H1 (cell line): ENCODE measurements at regions not wholly inside any gene's neighbourhood (a gene's known extent, or its start where the extent isn't known, plus 50 kb on each side); places are given as distances from the start of the nearest gene placed in this dataset.

Experiments used
- CTCF ChIA-PET: fragments of 300-600 bp; sonication (Branson Sonifier 250); formaldehyde crosslinking; loops from one replicate; lab custom pipeline; 2021; ENCODE audit not compliant: partially characterized antibody; lab: Charles Lee
- POLR2A ChIA-PET: fragments of 300-600 bp; sonication (Branson Sonifier 250); formaldehyde crosslinking; loops from one replicate; lab custom pipeline; 2021; ENCODE audit warnings: inconsistent platforms; ENCODE audit not compliant: partially characterized antibody; lab: Charles Lee
- DNase-seq, 2 experiments: peaks; one replicate each; pipeline versions ENCODE4 v3.0.0 to v3.0.0-alpha.2; 2010 to 2022; ENCODE audit warnings: low spot score in 2 of 2, low read depth in 1 of 2, mixed read lengths in 1 of 2
- FAIRE-seq: peaks from 2 replicates; lab custom pipeline; 2011; peaks lifted over from hg19 to GRCh38; lab: Jason Lieb, UNC
- H2AFZ ChIP-seq: 2 replicates; pipeline ENCODE4 v1.8.1; 2012; ENCODE audit warnings: low read length, inconsistent platforms
- H2AK5ac ChIP-seq: 2 replicates; pipeline ENCODE4 v1.6.1; 2013; ENCODE audit warnings: low read depth, low read length
- H2BK120ac ChIP-seq: replicated peaks from 2 replicates; pipeline ENCODE3; 2013; ENCODE audit warnings: low read depth, low read length, inconsistent platforms
- H2BK12ac ChIP-seq: 2 replicates; pipeline ENCODE4 v1.6.1; 2013; ENCODE audit warnings: low read depth, low read length
- H2BK15ac ChIP-seq: 2 replicates; pipeline ENCODE4 v1.6.1; 2013; ENCODE audit warnings: low read length
- H2BK20ac ChIP-seq: 2 replicates; pipeline ENCODE4 v1.6.1; 2013; ENCODE audit warnings: low read length
- H2BK5ac ChIP-seq: 2 replicates; pipeline ENCODE4 v1.6.1; 2013; ENCODE audit warnings: low read depth, low read length
- H3K14ac ChIP-seq: 2 replicates; pipeline ENCODE4 v1.6.1; 2013; ENCODE audit warnings: inconsistent platforms; ENCODE audit not compliant: insufficient read length
- H3K18ac ChIP-seq: 2 replicates; pipeline ENCODE4 v1.6.1; 2013; ENCODE audit warnings: low read length; ENCODE audit errors: extremely low read depth
- H3K23ac ChIP-seq: 2 replicates; pipeline ENCODE4 v1.6.1; 2013; ENCODE audit warnings: inconsistent platforms; ENCODE audit not compliant: insufficient read length
- H3K23me2 ChIP-seq: 2 replicates; pipeline ENCODE4 v1.6.1; 2013; ENCODE audit warnings: low read depth, low read length
- H3K27ac ChIP-seq: 2 replicates; pipeline ENCODE4 v1.6.1; 2011; ENCODE audit warnings: low read depth, low read length, inconsistent platforms
- H3K27me3 ChIP-seq, 4 experiments: replicated peaks in 1 of 4; 1 replicate in 1 of 4; 2 replicates in 3 of 4; pipeline versions ENCODE4 v1.6.1 to v1.8.1; 2011 to 2013; ENCODE audit warnings: low read length in 3 of 4, mild to moderate bottlenecking in 3 of 4, inconsistent platforms in 2 of 4, mixed read lengths in 2 of 4, moderate library complexity in 1 of 4; ENCODE audit not compliant: control insufficient read depth in 3 of 4, insufficient read depth in 3 of 4; ENCODE audit errors: extremely low read depth in 1 of 4
- H3K36me3 ChIP-seq, 4 experiments: 2 replicates each; pipeline versions ENCODE4 v1.6.1 to v1.8.1; 2011 to 2013; ENCODE audit warnings: mild to moderate bottlenecking in 4 of 4, low read length in 3 of 4, moderate library complexity in 2 of 4, control low read depth in 1 of 4, inconsistent platforms in 1 of 4; ENCODE audit not compliant: insufficient read depth in 4 of 4, control insufficient read depth in 2 of 4
- H3K4ac ChIP-seq: replicated peaks from 2 replicates; pipeline ENCODE3; 2013; ENCODE audit warnings: low read length, low read depth, mixed read lengths, inconsistent platforms; ENCODE audit not compliant: insufficient read length
- H3K4me1 ChIP-seq, 4 experiments: replicated peaks in 1 of 4; 1 replicate in 1 of 4; 2 replicates in 3 of 4; pipeline versions ENCODE4 v1.6.1 to v1.8.1; 2011 to 2013; ENCODE audit warnings: low read length in 3 of 4, inconsistent platforms in 2 of 4, mixed read lengths in 1 of 4; ENCODE audit not compliant: insufficient read depth in 4 of 4, control insufficient read depth in 3 of 4
- H3K4me2 ChIP-seq, 2 experiments: 2 replicates each; pipeline versions ENCODE4 v1.6.1 to v1.8.1; 2011 to 2013; ENCODE audit warnings: low read depth in 2 of 2, low read length in 2 of 2, control low read depth in 1 of 2, inconsistent platforms in 1 of 2, mild to moderate bottlenecking in 1 of 2; ENCODE audit not compliant: insufficient read depth in 1 of 2
- H3K4me3 ChIP-seq, 4 experiments: fragments of 200-600, 300-600 bp in 1 of 4; sonication (generic), shearing (Covaris generic), sonication (Bioruptor Twin) in 1 of 4; 2 replicates each; pipeline versions ENCODE4 v1.5.1 to v1.8.1; 2011 to 2016; ENCODE audit warnings: low read length in 4 of 4, low read depth in 3 of 4, control low read depth in 2 of 4, inconsistent platforms in 2 of 4, mild to moderate bottlenecking in 2 of 4, mixed read lengths in 1 of 4, moderate library complexity in 1 of 4; ENCODE audit not compliant: insufficient read depth in 2 of 4; ENCODE audit errors: extremely low read depth in 1 of 4
- H3K56ac ChIP-seq: replicated peaks from 2 replicates; pipeline ENCODE3; 2013; ENCODE audit warnings: low read depth, mild to moderate bottlenecking, mixed read lengths, low read length, inconsistent platforms; ENCODE audit not compliant: insufficient read length
- H3K79me1 ChIP-seq: 2 replicates; pipeline ENCODE4 v1.6.1; 2013; ENCODE audit warnings: low read depth, low read length, control low read depth
- H3K79me2 ChIP-seq, 2 experiments: 2 replicates each; pipeline versions ENCODE4 v1.6.1 to v1.8.1; 2012 to 2013; ENCODE audit warnings: low read length in 2 of 2, mild to moderate bottlenecking in 2 of 2, inconsistent platforms in 1 of 2; ENCODE audit not compliant: insufficient read depth in 2 of 2, control insufficient read depth in 1 of 2
- H3K9ac ChIP-seq, 4 experiments: replicated peaks in 1 of 4; 1 replicate in 1 of 4; 2 replicates in 3 of 4; pipeline versions ENCODE4 v1.6.1 to v1.8.1; 2011 to 2013; ENCODE audit warnings: low read depth in 3 of 4, low read length in 3 of 4, control low read depth in 2 of 4, mild to moderate bottlenecking in 2 of 4, moderate library complexity in 2 of 4, inconsistent platforms in 1 of 4; ENCODE audit errors: extremely low read depth in 1 of 4
- H3K9me3 ChIP-seq, 2 experiments: 2 replicates each; pipeline versions ENCODE4 v1.6.1 to v1.8.1; 2012 to 2013; ENCODE audit warnings: mild to moderate bottlenecking in 2 of 2, moderate library complexity in 2 of 2, control low read depth in 1 of 2, inconsistent platforms in 1 of 2, low read depth in 1 of 2, low read length in 1 of 2, mixed read lengths in 1 of 2; ENCODE audit not compliant: insufficient read depth in 2 of 2
- H4K20me1 ChIP-seq, 2 experiments: replicated peaks in 1 of 2; 2 replicates each; pipeline versions ENCODE3 to v1.8.1; 2011 to 2013; ENCODE audit warnings: inconsistent platforms in 2 of 2, low read length in 2 of 2, mild to moderate bottlenecking in 1 of 2; ENCODE audit not compliant: insufficient read depth in 2 of 2, control insufficient read depth in 1 of 2
- H4K5ac ChIP-seq: 2 replicates; pipeline ENCODE4 v1.6.1; 2013; ENCODE audit warnings: low read length, low read depth, mixed read lengths, inconsistent platforms; ENCODE audit not compliant: insufficient read length
- H4K8ac ChIP-seq: 2 replicates; pipeline ENCODE4 v1.8.0; 2013; ENCODE audit warnings: mild to moderate bottlenecking, moderate library complexity, low read length, inconsistent platforms; ENCODE audit not compliant: insufficient read depth; ENCODE audit errors: extremely low read depth
- H4K91ac ChIP-seq: replicated peaks from 2 replicates; pipeline ENCODE3; 2013; ENCODE audit warnings: low read length, mixed read lengths, inconsistent platforms; ENCODE audit not compliant: insufficient read length
- BCL11A ChIP-seq, 2 experiments: IDR thresholded peaks; one replicate each; pipeline ENCODE4 v1.6.1; 2011; ENCODE audit warnings: low read depth in 2 of 2, low read length in 2 of 2, mild to moderate bottlenecking in 2 of 2
- CHD1 ChIP-seq: IDR thresholded peaks from 2 replicates; pipeline ENCODE4 v1.6.1; 2012; ENCODE audit warnings: low read depth, low read length, improper control_type of control experiment
- CREB1 ChIP-seq: IDR thresholded peaks from 2 replicates; pipeline ENCODE4 v1.6.1; 2012; ENCODE audit warnings: inconsistent platforms
- GTF2F1 ChIP-seq: IDR thresholded peaks from 2 replicates; pipeline ENCODE4 v1.6.1; 2012; ENCODE audit warnings: low read depth, low read length, improper control_type of control experiment, borderline replicate concordance
- MAFK ChIP-seq: IDR thresholded peaks from 2 replicates; pipeline ENCODE4 v1.6.1; 2012; ENCODE audit warnings: low read depth, mild to moderate bottlenecking, improper control_type of control experiment, low read length
- MAX ChIP-seq: IDR thresholded peaks from 2 replicates; pipeline ENCODE4 v1.6.1; 2012; ENCODE audit warnings: inconsistent platforms
- NANOG ChIP-seq: IDR thresholded peaks from 2 replicates; pipeline ENCODE4 v1.6.1; 2011; ENCODE audit warnings: low read length, low read depth, mild to moderate bottlenecking, inconsistent platforms; ENCODE audit not compliant: insufficient read depth, poor library complexity, severe bottlenecking
- SAP30 ChIP-seq: fragments of 300-600 bp; sonication (generic); IDR thresholded peaks from 2 replicates; pipeline ENCODE4 v1.7.1; 2012; ENCODE audit warnings: low read length, moderate library complexity, mild to moderate bottlenecking, inconsistent platforms; ENCODE audit not compliant: insufficient read depth, insufficient replicate concordance
- SIRT6 ChIP-seq: IDR thresholded peaks from one replicate; pipeline ENCODE4 v1.7.1; 2012; ENCODE audit warnings: low read length, inconsistent platforms
- SIX5 ChIP-seq: IDR thresholded peaks from 2 replicates; pipeline ENCODE4 v1.6.1; 2011; ENCODE audit warnings: mild to moderate bottlenecking, low read depth, low read length
- SP1 ChIP-seq: IDR thresholded peaks from 2 replicates; pipeline ENCODE4 v1.6.1; 2011; ENCODE audit warnings: low read depth, low read length
- TCF12 ChIP-seq: IDR thresholded peaks from 2 replicates; pipeline ENCODE4 v1.6.1; 2011; ENCODE audit warnings: low read depth, mild to moderate bottlenecking, low read length
- ZNF274 ChIP-seq: IDR thresholded peaks from 2 replicates; pipeline ENCODE4 v1.7.0; 2012; ENCODE audit warnings: low read length, borderline replicate concordance; ENCODE audit errors: extremely low read depth
- WGBS, 2 experiments: shearing (Covaris generic) in 1 of 2; methylation state at CpG; one replicate each; pipeline versions ENCODE4 v1.1.6 to v1.1.7; 2013 to 2015; ENCODE audit warnings: low lambda C conversion rate in 2 of 2, mixed read lengths in 2 of 2, inconsistent platforms in 1 of 2, low coverage in 1 of 2, missing lambda C conversion rate in 1 of 2; ENCODE audit not compliant: insufficient replicate concordance in 2 of 2, insufficient coverage in 1 of 2, insufficient read length in 1 of 2; ENCODE audit errors: extremely low coverage in 1 of 2, missing lambda C conversion rate in 1 of 2; 5-methylcytosine and 5-hydroxymethylcytosine counted together
- TF ChIP-seq, protein P1 (sequence below): IDR thresholded peaks from 2 replicates; pipeline ENCODE4 v1.6.1; 2012; ENCODE audit warnings: inconsistent platforms
- TF ChIP-seq, protein P2 (sequence below): IDR thresholded peaks from 2 replicates; pipeline ENCODE4 v1.6.1; 2011; ENCODE audit warnings: low read depth, mild to moderate bottlenecking, low read length; ENCODE audit not compliant: insufficient read depth

DNA sequence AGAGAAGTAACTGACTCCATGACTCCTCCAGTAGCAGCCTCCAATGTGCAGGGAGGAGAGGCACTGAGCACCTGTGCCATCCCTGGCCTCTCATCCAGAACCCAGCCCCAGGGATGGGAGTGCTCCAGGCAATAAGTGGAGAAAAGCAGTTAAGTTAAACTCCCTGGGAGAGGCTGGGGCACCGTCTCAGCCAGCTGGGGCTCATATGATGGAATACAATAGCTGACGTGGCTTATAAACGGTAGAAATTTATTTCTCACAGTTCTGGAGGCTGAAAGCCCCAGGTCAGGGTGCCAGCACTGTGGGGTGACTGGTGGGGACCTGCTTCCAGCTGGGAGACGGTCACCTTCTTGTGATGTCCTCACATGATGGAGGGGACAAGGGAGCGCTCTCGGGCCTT is 94.7 kb downstream of the RAMP3 start:
- Histone ChIP-seq H3K23ac (no peak overlapping the region), H3K9me3 (no peaks in the 10 kb centered on the region), H4K20me1 (no peaks in the 10 kb centered on the region), H3K27ac (no peak overlapping the region), H2BK15ac (no peak overlapping the region), H3K36me3 (no peaks in the 10 kb centered on the region), H2AFZ (no peak overlapping the region), H2AK5ac (no peak overlapping the region), H4K8ac (no peak overlapping the region), H3K4me1 (no peaks in the 10 kb centered on the region), H2BK5ac (no peak overlapping the region), H2BK120ac (no peak overlapping the region), H3K79me1 (no peaks in the 10 kb centered on the region), H3K9ac (no peak overlapping the region), H3K27me3 (no peaks in the 10 kb centered on the region), H3K79me2 (no peaks in the 10 kb centered on the region), H3K4ac (no peak overlapping the region), H4K91ac (no peak overlapping the region), H2BK12ac (no peak overlapping the region), H3K23me2 (no peaks in the 10 kb centered on the region), H3K14ac (no peak overlapping the region), H3K56ac (no peak overlapping the region), H3K4me3 (no peak overlapping the region), H3K18ac (no peak overlapping the region), H4K5ac (no peak overlapping the region), H2BK20ac (no peak overlapping the region), H3K4me2 (no peak overlapping the region)
- ChIA-PET POLR2A (no interaction called here), CTCF (no interaction called here)
- WGBS, 2 experiments: 79% methylated on average over 6 of the region's 6 CpGs; no CpG with 5 or more reads in 1 of the 2 experiments
- DNase-seq: no peak
- FAIRE-seq: no peak
- TF ChIP-seq ZNF274 (no peak), MAFK (no peak), CHD1 (no peak), NANOG (no peak), SIRT6 (no peak), GTF2F1 (no peak), MAX (no peak), SP1 (no peak), CREB1 (no peak), TCF12 (no peak), BCL11A (IDR thresholded peaks at IDR 0.05; ENCODE audit: low read depth in 2 of 2, low read length in 2 of 2) (no peak), SIX5 (no peak), SAP30 (no peak)
- TF ChIP-seq, protein P1, sequence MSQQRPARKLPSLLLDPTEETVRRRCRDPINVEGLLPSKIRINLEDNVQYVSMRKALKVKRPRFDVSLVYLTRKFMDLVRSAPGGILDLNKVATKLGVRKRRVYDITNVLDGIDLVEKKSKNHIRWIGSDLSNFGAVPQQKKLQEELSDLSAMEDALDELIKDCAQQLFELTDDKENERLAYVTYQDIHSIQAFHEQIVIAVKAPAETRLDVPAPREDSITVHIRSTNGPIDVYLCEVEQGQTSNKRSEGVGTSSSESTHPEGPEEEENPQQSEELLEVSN: no peak
- TF ChIP-seq, protein P2, sequence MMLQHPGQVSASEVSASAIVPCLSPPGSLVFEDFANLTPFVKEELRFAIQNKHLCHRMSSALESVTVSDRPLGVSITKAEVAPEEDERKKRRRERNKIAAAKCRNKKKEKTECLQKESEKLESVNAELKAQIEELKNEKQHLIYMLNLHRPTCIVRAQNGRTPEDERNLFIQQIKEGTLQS: no peak
